Endothelial cell of umbilical vein (primary cell): ENCODE measurements at regions not wholly inside any gene's neighbourhood (a gene's known extent, or its start where the extent isn't known, plus 50 kb on each side); places are given as distances from the start of the nearest gene placed in this dataset.

Experiments used
- BruUV-seq: library from RNA; stranded (reverse); fragments of 400-500 nt; replicated peaks from 2 replicates; lab custom pipeline; 2021; lab: Mats Ljungman, UMichigan
- CTCF ChIA-PET: fragments of 300-600, 350-600 bp; sonication (Branson Sonifier 250); formaldehyde crosslinking; loops from one replicate; lab custom pipeline; 2021; ENCODE audit warnings: antibody characterized with exemption, inconsistent platforms; lab: Charles Lee
- POLR2A ChIA-PET: fragments of 300-600, 350-600 bp; sonication (Branson Sonifier 250); formaldehyde crosslinking; loops from one replicate; lab custom pipeline; 2021; ENCODE audit warnings: antibody characterized with exemption, inconsistent platforms; lab: Charles Lee
- DNase-seq: peaks from one replicate; pipeline ENCODE4 v3.0.0-alpha.2; 2011; ENCODE audit warnings: low read depth, low spot score
- FAIRE-seq: peaks from 2 replicates; lab custom pipeline; 2011; peaks lifted over from hg19 to GRCh38; lab: Jason Lieb, UNC
- H2AFZ ChIP-seq: 2 replicates; pipeline ENCODE4 v1.6.0; 2012; ENCODE audit warnings: low read depth, low read length, control low read depth, inconsistent platforms
- H3K27ac ChIP-seq: 2 replicates; pipeline ENCODE4 v1.5.1; 2011; ENCODE audit warnings: low read depth, mild to moderate bottlenecking, control low read depth, low read length, moderate library complexity; ENCODE audit not compliant: insufficient read depth
- H3K27me3 ChIP-seq, 2 experiments: 2 replicates each; pipeline versions ENCODE4 v1.6.0 to v1.6.1; 2011; ENCODE audit warnings: low read length in 2 of 2, mixed read lengths in 1 of 2; ENCODE audit not compliant: control insufficient read depth in 2 of 2, insufficient read depth in 2 of 2
- H3K36me3 ChIP-seq, 2 experiments: 2 replicates in 1 of 2; 3 replicates in 1 of 2; pipeline ENCODE4 v1.5.1; 2011; ENCODE audit warnings: low read length in 2 of 2, mild to moderate bottlenecking in 1 of 2, moderate library complexity in 1 of 2; ENCODE audit not compliant: control insufficient read depth in 2 of 2, insufficient read depth in 2 of 2; ENCODE audit errors: extremely low read depth in 1 of 2
- H3K4me1 ChIP-seq: 3 replicates; pipeline ENCODE4 v1.5.1; 2011; ENCODE audit warnings: mild to moderate bottlenecking, low read length; ENCODE audit not compliant: control insufficient read depth, insufficient read depth; ENCODE audit errors: extremely low read depth
- H3K4me2 ChIP-seq: 2 replicates; pipeline ENCODE4 v1.6.1; 2011; ENCODE audit warnings: low read length, control low read depth, mixed read lengths; ENCODE audit not compliant: insufficient read depth
- H3K4me3 ChIP-seq, 3 experiments: fragments of 200-600 bp in 1 of 3; sonication (generic), shearing (Covaris generic) in 1 of 3; replicated peaks in 1 of 3; 2 replicates each; pipeline ENCODE4 v1.5.1; 2011 to 2016; ENCODE audit warnings: control low read depth in 3 of 3, low read length in 3 of 3, mild to moderate bottlenecking in 2 of 3, inconsistent platforms in 1 of 3, low read depth in 1 of 3, moderate library complexity in 1 of 3; ENCODE audit not compliant: insufficient read depth in 1 of 3
- H3K79me2 ChIP-seq: 2 replicates; pipeline ENCODE4 v1.6.0; 2012; ENCODE audit warnings: low read length, inconsistent platforms; ENCODE audit not compliant: control insufficient read depth, insufficient read depth
- H3K9ac ChIP-seq: replicated peaks from 2 replicates; pipeline ENCODE3; 2011; ENCODE audit warnings: low read length, control low read depth; ENCODE audit not compliant: insufficient read depth; ENCODE audit errors: extremely low read depth
- H3K9me1 ChIP-seq: replicated peaks from 3 replicates; pipeline ENCODE4 v1.6.0; 2011; ENCODE audit warnings: mild to moderate bottlenecking, low read length; ENCODE audit not compliant: control insufficient read depth, insufficient read depth; ENCODE audit errors: extremely low read depth
- H3K9me3 ChIP-seq: replicated peaks from 2 replicates; pipeline ENCODE4 v1.5.1; 2012; ENCODE audit warnings: low read length, inconsistent platforms; ENCODE audit not compliant: control insufficient read depth, insufficient read depth
- H4K20me1 ChIP-seq: replicated peaks from 2 replicates; pipeline ENCODE3; 2011; ENCODE audit warnings: mild to moderate bottlenecking, low read length; ENCODE audit not compliant: control insufficient read depth, insufficient read depth; ENCODE audit errors: extremely low read depth
- CTCF ChIP-seq, 2 donors: IDR thresholded peaks; 1 replicate in 1 of 2; 2 replicates in 1 of 2; pipeline ENCODE4 v1.5.1; 2011; ENCODE audit warnings: low read length in 2 of 2, mild to moderate bottlenecking in 2 of 2, moderate library complexity in 2 of 2, control low read depth in 1 of 2, inconsistent platforms in 1 of 2, low read depth in 1 of 2; ENCODE audit not compliant: insufficient read depth in 1 of 2; ENCODE audit errors: extremely low read depth in 1 of 2
- EZH2 ChIP-seq: IDR thresholded peaks from 2 replicates; pipeline ENCODE4 v1.6.1; 2012; ENCODE audit warnings: borderline replicate concordance, low read depth, mild to moderate bottlenecking, moderate library complexity, low read length, inconsistent platforms; ENCODE audit not compliant: severe bottlenecking
- FOS ChIP-seq: IDR thresholded peaks from 2 replicates; pipeline ENCODE4 v1.6.1; 2011; ENCODE audit warnings: mild to moderate bottlenecking, low read length, moderate library complexity, borderline replicate concordance; ENCODE audit not compliant: insufficient read depth
- GATA2 ChIP-seq: IDR thresholded peaks from 2 replicates; pipeline ENCODE4 v1.7.0; 2011; ENCODE audit warnings: low read depth, mild to moderate bottlenecking, moderate library complexity, mixed read lengths, low read length; ENCODE audit not compliant: insufficient read length, insufficient read depth
- JUN ChIP-seq: IDR thresholded peaks from 2 replicates; pipeline ENCODE4 v1.6.1; 2011; ENCODE audit warnings: borderline replicate concordance, low read depth; ENCODE audit not compliant: insufficient read length, insufficient read depth
- MYC ChIP-seq: IDR thresholded peaks from one replicate; pipeline ENCODE4 v1.6.1; 2011; ENCODE audit warnings: mild to moderate bottlenecking, low read depth, low read length
- POLR2A ChIP-seq: IDR thresholded peaks from 2 replicates; pipeline ENCODE4 v1.6.1; 2012; ENCODE audit warnings: low read depth, mild to moderate bottlenecking, control low read depth, low read length
- POLR2AphosphoS5 ChIP-seq: IDR thresholded peaks from 2 replicates; pipeline ENCODE4 v1.6.1; 2012; ENCODE audit warnings: low read depth, mild to moderate bottlenecking, control low read depth, low read length, moderate library complexity; ENCODE audit not compliant: insufficient read depth
- dilution Hi-C: fragments of 300-500 bp; cut with MboI; formaldehyde crosslinking; loops from one replicate; pipeline ENCODE4 v1.15.0; 2019; ENCODE audit warnings: low sequenced_read_pairs; ENCODE audit not compliant: extremely low pct_ligation_motif_present
- intact Hi-C: fragments of 100-400 bp; cut with micrococcal nuclease; formaldehyde crosslinking; loops from one replicate; pipeline ENCODE4 v1.10.0; 2022
- TF ChIP-seq, protein P1 (sequence below): IDR thresholded peaks from 2 replicates; pipeline ENCODE4 v1.6.1; 2011; ENCODE audit not compliant: insufficient read depth, insufficient read length

DNA sequence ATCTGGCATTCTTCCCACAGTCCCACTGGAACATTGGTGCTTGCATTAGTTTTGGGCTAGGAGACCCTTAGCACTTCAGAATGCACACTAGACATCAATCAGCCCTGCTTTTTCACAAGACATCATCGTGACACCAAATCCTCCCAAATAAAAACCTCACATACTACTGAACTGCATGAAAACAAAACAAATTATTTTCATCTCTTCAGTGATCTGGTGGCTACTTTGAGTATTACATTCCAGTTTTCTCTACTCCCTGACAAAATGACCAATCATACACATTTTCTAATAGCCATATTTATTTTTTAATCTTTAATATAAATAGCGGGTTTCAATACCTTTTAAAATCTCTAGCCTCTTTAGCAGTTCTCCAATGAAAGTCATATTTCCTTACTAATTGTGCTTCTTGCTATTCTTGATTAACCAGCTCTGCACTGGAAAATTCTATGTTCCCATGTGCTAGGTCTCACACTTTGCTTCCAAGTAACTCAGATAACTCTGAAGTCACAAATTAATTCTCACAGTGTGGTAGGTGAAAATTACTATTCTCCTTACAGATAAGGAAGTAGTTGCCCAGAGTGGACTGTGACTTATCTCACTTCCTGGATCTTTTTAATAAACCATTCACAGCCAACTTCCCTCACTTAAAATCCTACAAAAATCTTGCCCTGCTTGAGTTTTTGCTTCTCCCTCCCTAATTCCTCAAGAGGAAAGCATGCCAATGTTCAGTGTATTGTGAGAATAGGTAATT, 82.5 kb upstream of the EPB41L3 start:
- no peaks in the 10 kb centered on the region for H3K79me2 ChIP-seq
- H3K9ac ChIP-seq: no peak overlapping the region
- no TSS peak for BruUV-seq
- no peak for TF ChIP-seq FOS
- TF ChIP-seq GATA2: no peak
- TF ChIP-seq POLR2AphosphoS5: no peak
- no peak for TF ChIP-seq POLR2A
- no peak for TF ChIP-seq JUN
- TF ChIP-seq MYC: no peak
- TF ChIP-seq EZH2: no peak
- no peak for TF ChIP-seq CTCF (IDR thresholded peaks at IDR 0.05; ENCODE audit: extremely low read depth in 1 of 2, insufficient read depth in 1 of 2, low read depth in 1 of 2, low read length in 2 of 2)
- TF ChIP-seq, protein P1, sequence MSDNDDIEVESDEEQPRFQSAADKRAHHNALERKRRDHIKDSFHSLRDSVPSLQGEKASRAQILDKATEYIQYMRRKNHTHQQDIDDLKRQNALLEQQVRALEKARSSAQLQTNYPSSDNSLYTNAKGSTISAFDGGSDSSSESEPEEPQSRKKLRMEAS: no peak
- no peaks in the 10 kb centered on the region for H3K36me3 ChIP-seq
- no peak overlapping the region for H3K4me2 ChIP-seq
- H3K27me3 ChIP-seq: peaks cover 12 to 27% of the 10 kb centered on the region in 2 experiments
- intact Hi-C loops (no loop called here), dilution Hi-C loops (no loop called here)
- H2AFZ ChIP-seq: no peak overlapping the region
- no peak overlapping the region for H3K4me3 ChIP-seq
- no peak overlapping the region for H3K27ac ChIP-seq
- POLR2A ChIA-PET: no interaction called here
- no peaks in the 10 kb centered on the region for H3K9me3 ChIP-seq
- H4K20me1 ChIP-seq: no peaks in the 10 kb centered on the region
- H3K4me1 ChIP-seq: peaks cover 19% of the 10 kb centered on the region
- no peak for FAIRE-seq
- no peaks in the 10 kb centered on the region for H3K9me1 ChIP-seq
- no peak for DNase-seq
- CTCF ChIA-PET: interaction anchor here (1.3 to 1.9 kb wide), 3 partner anchors 11 to 25 kb away, joined by 3 to 8 read pairs (median 3); no protein-coding TSS in a partner anchor
